SK-N-SH (cell line): ENCODE measurements at regions not wholly inside any gene's neighbourhood (a gene's known extent, or its start where the extent isn't known, plus 50 kb on each side); places are given as distances from the start of the nearest gene placed in this dataset.

Experiments used
- CTCF ChIA-PET: fragments of 300-600, 350-600 bp; formaldehyde crosslinking; extraction: SDS; loops from one replicate; lab custom pipeline; 2021; lab: Yijun Ruan, JAX
- POLR2A ChIA-PET: fragments of 350-600 bp; sonication (Branson Sonifier 250); formaldehyde crosslinking; extraction: SDS; loops from one replicate; lab custom pipeline; 2020; ENCODE audit warnings: antibody characterized with exemption, inconsistent platforms; lab: Yijun Ruan, JAX
- DNase-seq: peaks from one replicate; pipeline ENCODE4 v3.0.0; 2012
- H2AFZ ChIP-seq: fragments of 200-600 bp; sonication (generic); 2 replicates; pipeline ENCODE4 v1.8.1; 2016; ENCODE audit warnings: antibody characterized with exemption, mild to moderate bottlenecking, low read depth
- H3F3A ChIP-seq: fragments of 200-600 bp; sonication (generic); replicated peaks from 2 replicates; pipeline ENCODE3; 2016; ENCODE audit warnings: antibody characterized with exemption, mild to moderate bottlenecking; ENCODE audit not compliant: insufficient read depth
- H3K27ac ChIP-seq, 2 experiments: fragments of 200-500 bp in 1 of 2; fragments of 200-600 bp in 1 of 2; sonication (Bioruptor generic) in 1 of 2; sonication (generic), shearing (Covaris generic) in 1 of 2; 2 replicates each; pipeline versions ENCODE4 v1.5.1 to v1.6.1; 2014 to 2016; ENCODE audit warnings: low read depth in 2 of 2, inconsistent platforms in 1 of 2, low read length in 1 of 2, mild to moderate bottlenecking in 1 of 2, mixed read lengths in 1 of 2
- H3K27me3 ChIP-seq: fragments of 200-600 bp; sonication (generic), shearing (Covaris generic); 2 replicates; pipeline ENCODE4 v1.6.1; 2016; ENCODE audit warnings: mixed run types; ENCODE audit not compliant: insufficient read depth
- H3K36me3 ChIP-seq, 2 experiments: fragments of 200-500 bp in 1 of 2; fragments of 200-600 bp in 1 of 2; sonication (Bioruptor generic) in 1 of 2; sonication (generic) in 1 of 2; replicated peaks in 1 of 2; 2 replicates each; pipeline versions ENCODE3 to v1.5.1; 2014 to 2016; ENCODE audit warnings: low read length in 1 of 2, mild to moderate bottlenecking in 1 of 2; ENCODE audit not compliant: insufficient read depth in 2 of 2, control insufficient read depth in 1 of 2
- H3K4me1 ChIP-seq, 2 experiments: fragments of 200-500 bp in 1 of 2; fragments of 200-600 bp in 1 of 2; sonication (Bioruptor generic) in 1 of 2; sonication (generic), shearing (Covaris generic) in 1 of 2; 2 replicates each; pipeline versions ENCODE4 v1.5.1 to v1.6.1; 2014 to 2016; ENCODE audit warnings: low read depth in 1 of 2, low read length in 1 of 2, mixed run types in 1 of 2; ENCODE audit not compliant: insufficient read depth in 2 of 2, control insufficient read depth in 1 of 2
- H3K4me2 ChIP-seq: fragments of 200-600 bp; sonication (generic), shearing (Covaris generic); 2 replicates; pipeline ENCODE4 v1.6.1; 2017; ENCODE audit warnings: mixed run types
- H3K4me3 ChIP-seq, 2 experiments: fragments of 200-500 bp in 1 of 2; fragments of 200-600 bp in 1 of 2; sonication (Bioruptor generic) in 1 of 2; sonication (generic), shearing (Covaris generic) in 1 of 2; 2 replicates each; pipeline versions ENCODE4 v1.5.1 to v1.8.1; 2014 to 2016; ENCODE audit warnings: low read depth in 2 of 2, inconsistent platforms in 1 of 2, low read length in 1 of 2, mild to moderate bottlenecking in 1 of 2, mixed read lengths in 1 of 2, moderate library complexity in 1 of 2
- H3K79me2 ChIP-seq: fragments of 200-600 bp; sonication (generic); 2 replicates; pipeline ENCODE4 v1.8.1; 2017; ENCODE audit warnings: mild to moderate bottlenecking; ENCODE audit not compliant: insufficient read depth
- H3K9ac ChIP-seq: fragments of 200-600 bp; sonication (generic); 2 replicates; pipeline ENCODE4 v1.6.1; 2017; ENCODE audit warnings: mixed run types
- H3K9me2 ChIP-seq: fragments of 200-600 bp; sonication (generic); 2 replicates; pipeline ENCODE4 v1.6.1; 2017; ENCODE audit warnings: mixed run types
- H3K9me3 ChIP-seq: fragments of 200-600 bp; sonication (generic); 2 replicates; pipeline ENCODE4 v1.6.1; 2017; ENCODE audit warnings: mixed run types, mild to moderate bottlenecking, moderate library complexity
- H4K20me1 ChIP-seq: fragments of 200-600 bp; sonication (generic); 2 replicates; pipeline ENCODE4 v1.6.1; 2017; ENCODE audit warnings: mild to moderate bottlenecking, mixed run types; ENCODE audit not compliant: insufficient read depth
- CTCF ChIP-seq: fragments of 200-600 bp; sonication (generic); IDR thresholded peaks from 2 replicates; pipeline ENCODE4 v1.6.1; 2017; ENCODE audit warnings: antibody characterized with exemption, mild to moderate bottlenecking, moderate library complexity
- ELF1 ChIP-seq: IDR thresholded peaks from 2 replicates; pipeline ENCODE4 v1.4.0; 2012
- EZH2phosphoT487 ChIP-seq: fragments of 200-600 bp; sonication (generic); IDR thresholded peaks from 2 replicates; pipeline ENCODE4 v1.6.1; 2017; ENCODE audit warnings: low read depth, mixed run types, mild to moderate bottlenecking, antibody characterized with exemption, moderate library complexity, borderline replicate concordance
- FOSL2 ChIP-seq: IDR thresholded peaks from 2 replicates; pipeline ENCODE4 v1.4.0; 2012; ENCODE audit warnings: low read depth, mild to moderate bottlenecking, moderate library complexity, borderline replicate concordance
- FOXM1 ChIP-seq: IDR thresholded peaks from 2 replicates; pipeline ENCODE4 v1.4.0; 2012; ENCODE audit warnings: low read depth, mild to moderate bottlenecking
- MXI1 ChIP-seq: IDR thresholded peaks from 2 replicates; pipeline ENCODE4 v1.6.1; 2012; ENCODE audit warnings: mild to moderate bottlenecking, low read depth, low read length, improper control_type of control experiment
- NFIC ChIP-seq: IDR thresholded peaks from 2 replicates; pipeline ENCODE4 v1.4.0; 2012; ENCODE audit warnings: borderline replicate concordance
- NRF1 ChIP-seq: IDR thresholded peaks from 2 replicates; pipeline ENCODE4 v1.6.1; 2012; ENCODE audit warnings: low read depth, mild to moderate bottlenecking, low read length
- POLR2AphosphoS5 ChIP-seq: IDR thresholded peaks from 2 replicates; pipeline ENCODE4 v1.6.1; 2012; ENCODE audit warnings: low read depth, low read length
- RXRA ChIP-seq: IDR thresholded peaks from 2 replicates; pipeline ENCODE4 v1.4.0; 2012; ENCODE audit warnings: low read depth, mild to moderate bottlenecking, borderline replicate concordance
- TAF1 ChIP-seq: IDR thresholded peaks from 2 replicates; pipeline ENCODE4 v1.6.1; 2012; ENCODE audit warnings: low read depth, mild to moderate bottlenecking, low read length, moderate library complexity, borderline replicate concordance
- TCF12 ChIP-seq: IDR thresholded peaks from 2 replicates; pipeline ENCODE4 v1.4.0; 2012
- TEAD4 ChIP-seq: IDR thresholded peaks from 2 replicates; pipeline ENCODE4 v1.4.0; 2012; ENCODE audit warnings: mild to moderate bottlenecking, borderline replicate concordance; ENCODE audit not compliant: insufficient read depth
- USF1 ChIP-seq: IDR thresholded peaks from 2 replicates; pipeline ENCODE4 v1.4.0; 2012; ENCODE audit warnings: low read depth, borderline replicate concordance
- USF2 ChIP-seq: fragments of 150-350 bp; IDR thresholded peaks from 2 replicates; pipeline ENCODE4 v1.6.1; 2017; ENCODE audit warnings: antibody characterized with exemption, low read length, low read depth, borderline replicate concordance
- WGBS: methylation state at CpG from one replicate; pipeline ENCODE4 v1.1.6; 2017; ENCODE audit warnings: low lambda C conversion rate; 5-methylcytosine and 5-hydroxymethylcytosine counted together

DNA sequence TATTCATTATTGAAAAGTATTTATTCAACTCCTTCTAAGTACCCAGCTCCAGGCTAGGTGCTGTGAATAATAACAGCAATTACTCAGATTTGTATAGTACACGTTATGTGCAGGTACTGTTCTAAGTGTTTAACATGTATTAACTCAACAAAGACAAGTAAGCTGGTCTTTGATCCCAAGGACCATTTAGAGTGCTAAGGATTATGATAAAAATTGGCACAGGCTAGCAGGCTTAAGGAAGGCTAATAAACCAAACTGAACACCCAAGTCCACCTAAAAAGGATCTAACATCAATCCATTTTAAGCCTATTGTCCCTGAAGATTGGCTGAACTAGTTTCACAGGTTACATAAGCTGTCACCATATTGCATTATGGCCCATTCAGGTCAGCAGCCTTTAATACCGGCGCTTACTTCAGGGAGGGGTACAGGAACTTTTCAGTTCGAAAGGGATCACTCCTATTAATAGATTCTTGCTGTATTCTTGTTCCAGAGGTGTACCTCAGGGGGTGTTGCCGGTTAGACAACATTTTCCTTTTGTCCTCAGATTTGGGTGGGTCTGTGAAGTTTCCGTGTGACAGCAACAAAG, 99.0 kb upstream of the GMDS start:
- Histone ChIP-seq H3K27me3 (no peaks in the 10 kb centered on the region), H3K4me2 (no peak overlapping the region), H3K36me3 (no peaks in the 10 kb centered on the region), H3K9me3 (no peaks in the 10 kb centered on the region), H3K27ac (no peak overlapping the region), H4K20me1 (no peaks in the 10 kb centered on the region), H3K9ac (no peak overlapping the region), H3F3A (no peaks in the 10 kb centered on the region), H3K4me3 (no peak overlapping the region), H2AFZ (no peak overlapping the region), H3K4me1 (no peaks in the 10 kb centered on the region), H3K79me2 (no peaks in the 10 kb centered on the region), H3K9me2 (no peaks in the 10 kb centered on the region)
- ChIA-PET CTCF (interaction anchor here (2.1 kb wide), 1 partner anchor 10 kb away, joined by 8 read pairs; no protein-coding TSS in a partner anchor), POLR2A (no interaction called here)
- 41% methylated on average over 6 of the region's 6 CpGs for WGBS
- TF ChIP-seq RXRA, result no peak
- no peak for TF ChIP-seq TCF12
- TF ChIP-seq NRF1, result no peak
- no peak for TF ChIP-seq CTCF
- no peak for TF ChIP-seq TEAD4
- no peak for TF ChIP-seq MXI1
- no peak for TF ChIP-seq FOSL2
- TF ChIP-seq ELF1, result no peak
- TF ChIP-seq USF2, result no peak
- TF ChIP-seq FOXM1, result no peak
- TF ChIP-seq NFIC, result no peak
- no peak for TF ChIP-seq USF1
- no peak for TF ChIP-seq POLR2AphosphoS5
- TF ChIP-seq TAF1, result no peak
- DNase-seq, result no peak

- H3K79me2 ChIP-seq, result no peaks in the 10 kb centered on the region
- no peak for DNase-seq
- H3F3A ChIP-seq, result no peaks in the 10 kb centered on the region
- H3K9ac ChIP-seq, result no peak overlapping the region
- TF ChIP-seq TCF12 (no peak), TAF1 (no peak), FOXM1 (no peak), EZH2phosphoT487 (no peak)
- no peaks in the 10 kb centered on the region for H3K27me3 ChIP-seq
- H3K9me3 ChIP-seq, result 0 out of 2 replicates have a peak, but pooled peaks cover under 1% of the 10 kb centered on the region
- H3K4me3 ChIP-seq, result no peak overlapping the region
- no peaks in the 10 kb centered on the region for H3K4me1 ChIP-seq
- H4K20me1 ChIP-seq, result no peaks in the 10 kb centered on the region
- no peaks in the 10 kb centered on the region for H3K9me2 ChIP-seq
- ChIA-PET POLR2A (no interaction called here), CTCF (no interaction called here)
- no peak overlapping the region for H2AFZ ChIP-seq
- H3K4me2 ChIP-seq, result no peak overlapping the region
- no peaks in the 10 kb centered on the region for H3K36me3 ChIP-seq
- H3K27ac ChIP-seq, result no peak overlapping the region
These were observed 82.2 kb upstream of the GMDS start for GRCh38 chr6:2327591-2327990.
